ENCODE measurements at regions not wholly inside any gene's neighbourhood (a gene's known extent, or its start where the extent isn't known, plus 50 kb on each side); places are given as distances from the start of the nearest gene placed in this dataset.

DNA sequence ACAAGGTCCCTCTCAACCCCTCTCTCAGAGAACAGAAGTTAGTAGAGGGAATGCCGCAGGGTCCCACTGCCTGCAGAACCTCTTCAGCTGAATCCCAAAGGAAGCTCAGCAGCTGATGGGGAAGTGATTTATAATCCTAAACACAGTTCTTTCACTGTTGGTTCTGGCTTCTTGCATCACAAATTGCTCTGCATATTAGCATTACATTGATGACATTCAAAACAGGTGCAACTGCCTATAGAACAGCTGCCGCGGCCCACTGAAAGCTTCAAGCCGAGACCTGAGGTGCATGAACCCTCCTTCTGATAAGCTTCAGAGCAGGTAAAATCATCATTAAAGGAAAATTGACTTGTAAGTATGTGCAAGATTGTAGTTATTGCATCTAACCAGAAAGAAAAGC lies 75.2 kb upstream of the KIRREL3 start:
- DNase-seq, result no peak

DNA sequence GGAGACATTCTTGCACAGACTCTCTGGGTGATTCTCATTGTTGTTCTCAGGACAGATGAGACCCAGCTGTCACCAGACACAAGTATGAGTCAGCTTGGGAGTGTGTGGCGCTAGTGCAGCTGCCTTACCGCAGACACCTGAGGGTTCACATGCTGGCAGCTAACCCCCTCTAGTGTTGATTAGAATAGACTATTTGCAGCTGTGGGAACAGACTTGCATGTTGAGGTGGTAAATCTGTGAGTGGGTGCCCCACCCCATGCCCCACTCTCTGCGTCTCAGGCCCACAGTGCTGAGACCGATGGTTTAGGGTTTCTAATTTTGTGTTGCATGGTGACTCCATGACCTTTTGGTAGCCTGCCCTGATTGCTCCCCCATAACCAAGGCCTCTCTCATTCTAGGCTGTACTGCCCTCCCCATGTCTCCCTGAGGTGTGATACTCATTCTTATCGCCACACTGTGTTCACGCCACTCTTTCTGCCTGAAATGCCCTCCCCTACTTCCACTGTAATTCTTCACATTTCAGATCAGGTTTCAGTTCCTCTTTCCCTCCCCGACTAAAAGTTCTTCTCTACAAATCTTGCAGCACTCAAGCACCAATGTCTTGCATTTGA lies 73.7 kb upstream of the KIRREL3 start:
- DNase-seq, result peak; percentile 42

GRCh38 chr11:127073621-127074020 lies 73.1 kb upstream of the KIRREL3 start:
- no peak for DNase-seq

GRCh38 chr11:127071606-127072005 lies 71.0 kb upstream of the KIRREL3 start:
- no peak for DNase-seq

GRCh38 chr11:127070808-127071207 lies 70.2 kb upstream of the KIRREL3 start:
- no peak for DNase-seq

GRCh38 chr11:127066401-127067090 lies 66.0 kb upstream of the KIRREL3 start:
- no peak for DNase-seq

DNA sequence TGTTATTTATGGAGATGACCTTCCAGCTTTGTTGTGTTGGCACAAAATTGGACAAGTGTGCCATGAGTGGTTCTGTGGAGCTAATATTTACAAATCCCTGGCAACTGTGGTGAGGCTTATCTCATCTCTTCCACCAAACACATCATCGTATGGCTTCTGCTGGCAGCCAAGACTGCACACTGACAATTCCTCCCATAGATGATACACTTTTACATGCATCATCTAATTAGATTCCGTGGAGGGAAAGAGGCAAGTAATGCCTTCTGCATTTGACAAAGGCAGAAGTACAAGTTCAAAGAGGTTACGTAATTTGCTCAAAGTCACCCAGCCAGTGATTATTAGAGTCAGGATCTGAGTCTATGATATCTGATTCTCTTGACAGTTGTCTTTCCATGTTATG lies 62.7 kb upstream of the KIRREL3 start:
- DNase-seq, result no peak

GRCh38 chr11:127061947-127062346 lies 61.4 kb upstream of the KIRREL3 start:
- no peak for DNase-seq

DNA sequence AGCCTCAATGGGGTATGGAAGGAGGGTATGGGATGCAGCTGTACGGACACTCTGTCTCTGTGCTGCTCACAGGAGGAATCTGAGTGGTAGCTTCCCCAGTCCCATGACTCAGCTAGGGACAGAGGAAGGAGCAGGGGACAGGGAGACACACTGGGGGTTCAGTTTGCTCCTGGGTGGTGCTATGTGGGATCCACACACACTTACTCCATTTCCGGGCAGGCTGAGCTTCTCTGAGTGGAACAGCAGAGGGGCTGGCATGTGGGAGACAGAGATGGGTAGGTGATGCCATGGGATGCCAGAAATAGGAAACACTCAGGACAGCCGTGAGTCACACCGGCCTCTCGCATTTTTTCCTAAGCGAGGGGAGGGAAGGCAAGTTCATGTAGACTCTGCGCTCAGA lies 59.2 kb upstream of the KIRREL3 start:
- no peak for DNase-seq

- no peak for DNase-seq
Measured at GRCh38 chr11:127059286-127059685, 58.7 kb upstream of the KIRREL3 start.

DNA sequence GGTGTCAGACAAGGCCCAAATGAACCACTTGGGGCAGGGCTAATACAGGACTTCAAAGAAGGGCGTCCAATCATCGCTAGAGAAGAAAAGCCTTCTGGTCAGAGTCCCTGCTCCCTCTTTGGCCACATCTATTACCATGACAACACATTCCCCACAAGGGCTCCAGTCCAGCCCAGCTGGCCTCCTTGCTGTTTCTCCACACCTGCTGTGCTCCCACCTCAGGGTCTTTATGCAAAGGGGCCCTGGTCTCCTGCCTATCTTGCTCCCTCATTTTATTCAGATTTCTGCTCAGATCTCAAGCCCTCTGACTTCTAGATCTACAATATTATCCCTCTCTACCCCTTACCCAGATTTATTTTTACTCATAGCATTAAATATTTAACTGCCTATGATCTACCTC lies 58.0 kb upstream of the KIRREL3 start:
- DNase-seq, result no peak

DNA sequence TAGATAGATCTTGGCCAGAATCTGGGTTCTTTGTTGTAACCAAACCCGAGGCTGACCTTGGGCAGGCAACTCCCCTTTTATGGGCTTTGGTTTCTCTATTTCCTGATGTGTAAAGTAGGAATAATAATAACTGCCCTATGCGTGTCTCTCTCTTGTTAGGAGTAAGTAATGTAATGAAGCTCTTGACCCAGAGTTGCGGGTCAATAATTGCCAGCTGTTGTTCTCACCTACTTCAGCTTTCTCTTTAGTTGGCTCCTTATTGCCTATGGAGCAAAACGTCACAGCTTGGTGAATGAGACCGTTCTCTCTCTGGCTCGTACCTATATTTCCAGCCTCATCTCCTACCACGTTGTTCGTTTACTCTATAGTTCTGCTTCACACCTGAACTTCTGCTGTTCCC lies 56.6 kb upstream of the KIRREL3 start:
- DNase-seq, result peak; percentile 27

GRCh38 chr11:127056338-127056971 lies 55.9 kb upstream of the KIRREL3 start:
- peak; percentile 78 for DNase-seq

DNA sequence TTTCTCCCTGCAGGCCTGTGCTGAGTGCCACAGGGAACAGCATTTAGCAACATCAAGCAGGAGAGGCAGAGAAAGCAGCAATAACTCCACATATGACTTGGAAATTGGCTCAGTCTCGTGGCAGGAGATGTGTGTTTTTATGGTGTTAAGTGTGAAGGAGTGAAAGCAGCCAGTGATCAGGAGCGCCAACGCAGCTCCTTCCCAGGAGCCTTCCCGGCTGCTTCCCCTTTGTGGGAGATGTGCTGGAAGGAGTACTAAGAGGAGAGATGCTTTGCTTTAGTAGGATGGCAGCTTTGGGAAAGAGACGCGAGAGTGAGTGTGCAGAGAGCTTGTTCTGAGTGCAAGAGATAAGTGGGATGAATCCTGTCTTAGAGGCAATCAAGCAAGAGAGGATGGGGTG lies 54.7 kb upstream of the KIRREL3 start:
- DNase-seq, result no peak

- DNase-seq, result no peak
Measured at GRCh38 chr11:127054153-127054552, 53.6 kb upstream of the KIRREL3 start.

GRCh38 chr11:127052404-127052803 lies 51.8 kb upstream of the KIRREL3 start:
- DNase-seq, result no peak

Data from NCI-H524 treated with DMSO at 0.1 percent for 48 hours (cell line).